ENCODE measurements at regions not wholly inside any gene's neighbourhood (a gene's known extent, or its start where the extent isn't known, plus 50 kb on each side); places are given as distances from the start of the nearest gene placed in this dataset.

- TF ChIP-seq CTCF (IDR thresholded peaks at IDR 0.05 in 4 of 5, conservative IDR thresholded peaks at IDR 0.05 in 1 of 5) (no peak), POLR2A (IDR thresholded peaks at IDR 0.05) (no peak)
Observed at GRCh38 chr2:193712912-193713311, 1518.2 kb upstream of the TMEFF2 start.
